ENCODE measurements at regions not wholly inside any gene's neighbourhood (a gene's known extent, or its start where the extent isn't known, plus 50 kb on each side); places are given as distances from the start of the nearest gene placed in this dataset.

- TF ChIP-seq CTCF (IDR thresholded peaks at IDR 0.05; ENCODE audit: insufficient read depth, missing control alignments), result no peak
- FAIRE-seq, result no peak
- DNase-seq (ENCODE audit: insufficient read length, low spot score), result no peak
Measured at GRCh38 chrX:39550795-39551361, 546.9 kb downstream of the BCOR start.

GRCh38 chrX:39551762-39552161 is 546.0 kb downstream of the BCOR start:
- FAIRE-seq (no peak), DNase-seq (ENCODE audit: insufficient read length, low spot score) (no peak)
- TF ChIP-seq CTCF (IDR thresholded peaks at IDR 0.05; ENCODE audit: insufficient read depth, missing control alignments), result no peak

DNA sequence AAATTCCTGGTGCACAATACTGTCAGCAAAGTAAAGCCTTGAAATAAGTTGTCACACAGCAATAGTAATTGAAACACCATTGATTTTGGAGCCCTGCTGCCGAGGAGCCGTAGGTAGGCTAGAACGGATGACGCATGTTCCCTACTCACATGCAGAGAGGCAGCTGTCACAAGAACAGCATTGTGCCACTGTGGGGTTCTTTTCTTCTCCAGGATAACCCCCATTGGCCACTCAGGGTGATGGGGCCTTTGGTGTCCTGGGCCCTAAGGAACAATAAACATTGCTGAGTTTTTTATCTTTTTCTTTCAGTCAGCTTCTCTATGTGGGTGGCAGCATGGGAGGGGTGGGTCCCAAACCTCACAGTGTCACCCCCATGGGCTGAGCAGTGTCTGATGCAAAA is 542.3 kb downstream of the BCOR start:
- FAIRE-seq (no peak), DNase-seq (ENCODE audit: insufficient read length, low spot score) (no peak)
- TF ChIP-seq CTCF (IDR thresholded peaks at IDR 0.05; ENCODE audit: insufficient read depth, missing control alignments), result no peak

DNA sequence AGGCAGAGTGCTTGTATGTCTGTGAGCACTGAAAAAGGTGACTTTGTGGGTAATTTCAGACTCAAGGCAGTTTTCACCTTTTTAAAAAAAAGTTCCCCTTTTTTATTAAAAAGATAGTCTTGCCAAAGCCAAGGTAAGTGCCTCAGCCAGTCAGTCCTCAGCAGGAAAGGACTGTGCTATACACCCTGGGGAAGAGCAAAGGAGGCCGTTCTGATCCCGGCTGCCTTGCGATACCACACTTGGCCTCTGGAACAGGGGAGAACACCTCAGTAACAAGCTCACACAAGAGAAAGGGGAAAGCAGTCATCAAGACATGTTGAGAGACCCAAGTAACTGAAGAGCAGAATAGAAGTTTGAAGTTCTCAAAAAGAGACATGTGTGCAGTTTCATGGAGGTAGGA is 541.7 kb downstream of the BCOR start:
- TF ChIP-seq CTCF (IDR thresholded peaks at IDR 0.05; ENCODE audit: insufficient read depth, missing control alignments), result no peak
- FAIRE-seq, result no peak
- no peak for DNase-seq (ENCODE audit: insufficient read length, low spot score)

GRCh38 chrX:39559229-39559628 is 538.5 kb downstream of the BCOR start:
- FAIRE-seq (peak; percentile 29), DNase-seq (ENCODE audit: insufficient read length, low spot score) (no peak)
- TF ChIP-seq CTCF (IDR thresholded peaks at IDR 0.05; ENCODE audit: insufficient read depth, missing control alignments), result no peak

- no peak for FAIRE-seq
- TF ChIP-seq CTCF (IDR thresholded peaks at IDR 0.05; ENCODE audit: insufficient read depth, missing control alignments), result no peak
- no peak for DNase-seq (ENCODE audit: insufficient read length, low spot score)
Measured at GRCh38 chrX:39560271-39560670, 537.5 kb downstream of the BCOR start.

DNA sequence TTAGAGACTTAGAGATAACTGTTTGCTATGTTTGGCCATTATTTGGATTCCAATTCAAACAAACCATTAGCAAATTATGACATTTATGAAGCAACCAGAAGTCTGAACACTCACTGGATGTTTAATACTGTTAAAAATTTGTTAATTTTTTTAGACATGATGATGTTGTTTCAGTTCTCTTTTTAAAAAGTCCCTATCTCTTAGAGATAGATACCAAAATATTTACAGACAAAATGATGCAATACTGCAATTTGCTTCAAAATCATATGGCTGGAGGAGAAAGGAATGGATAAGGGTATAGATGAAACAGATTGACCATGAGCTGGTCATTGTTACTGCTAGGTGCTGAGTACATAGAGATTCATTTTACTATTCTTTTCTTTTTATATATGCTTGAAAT is 534.6 kb downstream of the BCOR start:
- FAIRE-seq (no peak), DNase-seq (ENCODE audit: insufficient read length, low spot score) (no peak)
- no peak for TF ChIP-seq CTCF (IDR thresholded peaks at IDR 0.05; ENCODE audit: insufficient read depth, missing control alignments)
